Activated naive CD8-positive, alpha-beta T cell (primary cell): ENCODE measurements at regions not wholly inside any gene's neighbourhood (a gene's known extent, or its start where the extent isn't known, plus 50 kb on each side); places are given as distances from the start of the nearest gene placed in this dataset.

Experiments
- H3K27ac Mint-ChIP-seq: one replicate; pipeline ENCODE4 v1.8.0; 2021; ENCODE audit warnings: mixed read lengths
- H3K27me3 Mint-ChIP-seq: one replicate; pipeline ENCODE4 v1.8.0; 2021; ENCODE audit warnings: mixed read lengths
- H3K36me3 Mint-ChIP-seq: one replicate; pipeline ENCODE4 v1.8.0; 2021; ENCODE audit warnings: mixed read lengths
- H3K4me1 Mint-ChIP-seq: one replicate; pipeline ENCODE4 v1.8.0; 2021; ENCODE audit warnings: low read depth, mixed read lengths
- H3K4me3 Mint-ChIP-seq: one replicate; pipeline ENCODE4 v1.8.0; 2021; ENCODE audit warnings: mild to moderate bottlenecking, mixed read lengths
- H3K9me3 Mint-ChIP-seq: one replicate; pipeline ENCODE4 v1.8.0; 2021; ENCODE audit warnings: low read depth, mixed read lengths

DNA sequence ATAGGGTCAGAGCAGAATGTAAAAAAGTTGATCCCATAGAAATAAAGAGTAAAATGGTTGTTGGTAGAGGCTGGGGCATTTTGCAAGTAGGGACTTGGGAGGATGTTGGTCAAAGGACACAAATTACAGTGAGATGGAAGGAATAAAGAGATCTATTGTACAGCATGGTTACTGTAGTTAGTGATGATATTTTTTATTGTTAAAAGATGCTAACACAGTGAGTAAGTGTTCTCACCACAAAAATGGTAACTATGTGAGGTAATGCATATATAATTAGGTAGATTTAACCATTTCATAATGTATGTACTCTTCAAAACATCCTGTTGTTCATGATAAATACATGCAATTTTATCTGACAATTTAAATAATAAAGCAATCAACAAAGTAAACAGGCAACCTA, 280.7 kb upstream of the MAGI2 start:
- no peak overlapping the region for H3K4me3 Mint-ChIP-seq
- peaks cover 10% of the 10 kb centered on the region for H3K9me3 Mint-ChIP-seq
- no peaks in the 10 kb centered on the region for H3K4me1 Mint-ChIP-seq
- H3K36me3 Mint-ChIP-seq: no peaks in the 10 kb centered on the region
- no peak overlapping the region for H3K27ac Mint-ChIP-seq
- no peaks in the 10 kb centered on the region for H3K27me3 Mint-ChIP-seq

- H3K9me3 Mint-ChIP-seq: peaks cover 10% of the 10 kb centered on the region
- H3K27ac Mint-ChIP-seq: no peak overlapping the region
Measured at GRCh38 chr7:79732535-79732934, 279.1 kb upstream of the MAGI2 start.

GRCh38 chr7:79730971-79731370, 277.5 kb upstream of the MAGI2 start:
- no peaks in the 10 kb centered on the region for H3K27me3 Mint-ChIP-seq
- H3K4me3 Mint-ChIP-seq: no peak overlapping the region
- H3K4me1 Mint-ChIP-seq: no peaks in the 10 kb centered on the region
- no peak overlapping the region for H3K27ac Mint-ChIP-seq
- H3K36me3 Mint-ChIP-seq: no peaks in the 10 kb centered on the region
- H3K9me3 Mint-ChIP-seq: peaks cover 10% of the 10 kb centered on the region

More at GRCh38 chr7:79732535-79732934, 279.1 kb upstream of the MAGI2 start:
- Mint-ChIP-seq H3K4me1 (no peaks in the 10 kb centered on the region), H3K36me3 (no peaks in the 10 kb centered on the region), H3K4me3 (no peak overlapping the region), H3K27me3 (no peaks in the 10 kb centered on the region)

- Mint-ChIP-seq H3K4me1 (no peaks in the 10 kb centered on the region), H3K4me3 (no peak overlapping the region), H3K9me3 (no peaks in the 10 kb centered on the region), H3K27ac (no peak overlapping the region), H3K27me3 (peaks cover 2% of the 10 kb centered on the region), H3K36me3 (no peaks in the 10 kb centered on the region)
Measured at GRCh38 chr7:79723833-79724618, 270.6 kb upstream of the MAGI2 start.

DNA sequence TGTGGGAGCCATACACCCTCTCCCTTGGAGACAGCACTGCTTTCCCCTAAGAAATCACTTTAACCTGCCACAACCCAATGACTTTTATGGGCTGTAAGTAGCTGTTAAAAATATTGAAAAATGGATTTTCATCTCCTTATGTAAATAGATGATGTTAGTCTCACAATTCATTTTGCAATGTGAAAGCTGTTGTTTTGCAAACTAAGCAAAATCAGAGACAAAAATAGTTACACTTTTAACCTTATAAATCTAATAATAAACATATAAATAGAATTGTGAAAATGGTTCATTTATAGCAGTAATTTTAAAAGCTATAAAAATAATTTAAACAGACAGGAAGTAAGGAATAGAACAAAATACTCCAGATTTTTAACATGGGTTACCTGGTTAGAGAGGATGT, 268.8 kb upstream of the MAGI2 start:
- Mint-ChIP-seq H3K9me3 (no peaks in the 10 kb centered on the region), H3K36me3 (no peaks in the 10 kb centered on the region), H3K4me1 (no peaks in the 10 kb centered on the region), H3K4me3 (no peak overlapping the region), H3K27me3 (peaks cover 2% of the 10 kb centered on the region), H3K27ac (no peak overlapping the region)

GRCh38 chr7:79719216-79719615, 265.7 kb upstream of the MAGI2 start:
- Mint-ChIP-seq H3K9me3 (no peaks in the 10 kb centered on the region), H3K36me3 (no peaks in the 10 kb centered on the region), H3K27ac (no peak overlapping the region), H3K4me1 (no peaks in the 10 kb centered on the region), H3K27me3 (no peaks in the 10 kb centered on the region), H3K4me3 (no peak overlapping the region)

- H3K9me3 Mint-ChIP-seq: no peaks in the 10 kb centered on the region
- H3K27me3 Mint-ChIP-seq: no peaks in the 10 kb centered on the region
Measured at GRCh38 chr7:79716329-79716728, 262.9 kb upstream of the MAGI2 start.

DNA sequence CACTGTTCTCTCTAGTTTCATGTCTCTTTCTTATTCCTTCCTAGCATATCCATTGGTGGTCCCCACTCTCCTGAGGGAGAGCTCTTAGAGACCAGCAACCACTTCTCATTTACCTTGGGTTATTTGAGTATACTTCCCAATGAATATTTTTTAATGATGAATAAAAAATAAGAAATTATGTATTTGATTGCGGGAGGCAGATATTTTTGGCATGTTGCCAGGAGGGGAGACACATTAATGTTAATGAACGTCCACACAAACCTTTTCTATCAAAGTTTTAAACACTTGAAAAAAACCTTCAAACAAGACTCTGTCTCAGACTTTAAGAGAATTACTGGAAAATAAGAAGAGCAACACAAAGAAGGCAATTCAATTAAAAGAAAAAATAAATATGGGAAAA, 260.6 kb upstream of the MAGI2 start:
- no peaks in the 10 kb centered on the region for H3K36me3 Mint-ChIP-seq
- no peaks in the 10 kb centered on the region for H3K27me3 Mint-ChIP-seq
- no peaks in the 10 kb centered on the region for H3K9me3 Mint-ChIP-seq
- no peak overlapping the region for H3K4me3 Mint-ChIP-seq
- H3K4me1 Mint-ChIP-seq: no peaks in the 10 kb centered on the region
- H3K27ac Mint-ChIP-seq: no peak overlapping the region

More at GRCh38 chr7:79716329-79716728, 262.9 kb upstream of the MAGI2 start:
- Mint-ChIP-seq H3K4me3 (no peak overlapping the region), H3K36me3 (no peaks in the 10 kb centered on the region), H3K27ac (no peak overlapping the region), H3K4me1 (no peaks in the 10 kb centered on the region)

DNA sequence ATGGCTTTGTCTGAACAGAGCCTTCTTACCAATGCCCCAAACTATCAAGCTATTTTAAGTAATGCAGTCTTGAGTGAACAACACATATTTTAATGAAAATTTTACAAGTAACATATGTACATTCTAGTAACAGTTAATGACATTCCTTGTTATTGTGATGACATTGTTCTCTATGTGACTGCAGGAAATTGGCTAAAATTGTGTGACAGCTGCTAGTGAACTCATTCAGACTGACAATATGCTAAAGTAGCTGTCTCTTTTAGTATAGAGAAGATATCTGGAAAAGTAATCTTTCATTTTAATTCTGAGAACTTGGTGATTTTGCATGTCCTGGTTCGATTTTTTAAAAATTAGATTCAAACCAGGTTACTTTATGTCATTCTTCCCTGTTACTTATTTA, 259.8 kb upstream of the MAGI2 start:
- no peak overlapping the region for H3K27ac Mint-ChIP-seq
- H3K4me3 Mint-ChIP-seq: no peak overlapping the region
- H3K9me3 Mint-ChIP-seq: no peaks in the 10 kb centered on the region
- no peaks in the 10 kb centered on the region for H3K27me3 Mint-ChIP-seq
- no peaks in the 10 kb centered on the region for H3K4me1 Mint-ChIP-seq
- H3K36me3 Mint-ChIP-seq: no peaks in the 10 kb centered on the region

DNA sequence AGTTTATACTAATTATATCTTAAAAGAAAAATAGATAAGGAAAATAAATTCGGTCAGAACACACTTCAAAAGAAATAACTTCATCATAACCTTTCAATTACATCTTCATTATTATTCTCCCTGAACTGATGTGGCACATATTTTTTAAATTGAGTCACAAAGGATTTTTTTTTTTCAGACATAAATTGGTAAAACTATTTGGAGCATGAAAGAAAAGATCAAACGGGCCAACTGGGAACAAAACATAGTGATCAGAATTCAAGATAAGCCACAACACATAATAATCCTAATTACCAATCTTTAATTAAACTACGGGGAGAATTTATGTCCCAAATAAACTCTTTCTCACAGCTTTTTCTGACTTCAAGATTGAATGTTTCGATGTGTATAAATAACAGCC, 258.2 kb upstream of the MAGI2 start:
- Mint-ChIP-seq H3K4me3 (no peak overlapping the region), H3K4me1 (no peaks in the 10 kb centered on the region), H3K27ac (no peak overlapping the region), H3K27me3 (no peaks in the 10 kb centered on the region), H3K9me3 (no peaks in the 10 kb centered on the region), H3K36me3 (no peaks in the 10 kb centered on the region)

GRCh38 chr7:79709574-79710409, 256.3 kb upstream of the MAGI2 start:
- Mint-ChIP-seq H3K27ac (no peak overlapping the region), H3K27me3 (no peaks in the 10 kb centered on the region), H3K9me3 (no peaks in the 10 kb centered on the region), H3K4me3 (no peak overlapping the region), H3K4me1 (no peaks in the 10 kb centered on the region), H3K36me3 (no peaks in the 10 kb centered on the region)

GRCh38 chr7:79702116-79702515, 248.6 kb upstream of the MAGI2 start:
- Mint-ChIP-seq H3K4me1 (no peaks in the 10 kb centered on the region), H3K36me3 (no peaks in the 10 kb centered on the region), H3K27ac (no peak overlapping the region), H3K9me3 (no peaks in the 10 kb centered on the region), H3K27me3 (peaks cover 2% of the 10 kb centered on the region), H3K4me3 (no peak overlapping the region)

DNA sequence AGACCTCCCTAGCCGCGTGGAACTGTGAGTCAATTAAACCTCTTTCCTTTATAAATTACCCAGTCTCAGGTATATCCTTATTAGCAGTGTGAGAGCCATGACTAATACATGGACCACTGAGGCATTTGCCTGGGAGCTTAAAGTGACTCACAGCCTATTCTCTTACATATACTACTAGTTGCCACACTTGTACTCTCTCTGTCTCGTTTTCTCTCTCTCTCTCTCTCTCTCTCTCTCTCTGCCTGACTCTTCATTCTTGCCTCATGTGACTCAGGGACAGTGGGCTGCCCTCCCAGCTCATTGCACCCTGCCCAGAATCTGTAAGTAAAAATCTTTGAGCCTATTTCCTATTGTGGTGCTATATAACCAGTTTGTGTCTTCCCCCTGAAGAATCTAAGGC, 238.5 kb upstream of the MAGI2 start:
- Mint-ChIP-seq H3K9me3 (peaks cover 3% of the 10 kb centered on the region), H3K27ac (no peak overlapping the region), H3K4me1 (no peaks in the 10 kb centered on the region), H3K36me3 (no peaks in the 10 kb centered on the region), H3K27me3 (peaks cover 2% of the 10 kb centered on the region), H3K4me3 (no peak overlapping the region)

- no peaks in the 10 kb centered on the region for H3K36me3 Mint-ChIP-seq
- no peak overlapping the region for H3K4me3 Mint-ChIP-seq
- H3K27me3 Mint-ChIP-seq: peaks cover 2% of the 10 kb centered on the region
- H3K4me1 Mint-ChIP-seq: no peaks in the 10 kb centered on the region
- no peak overlapping the region for H3K27ac Mint-ChIP-seq
- H3K9me3 Mint-ChIP-seq: peaks cover 3% of the 10 kb centered on the region
Measured at GRCh38 chr7:79691074-79691473, 237.6 kb upstream of the MAGI2 start.

GRCh38 chr7:79684384-79684783, 230.9 kb upstream of the MAGI2 start:
- Mint-ChIP-seq H3K36me3 (no peaks in the 10 kb centered on the region), H3K27me3 (peaks cover 3% of the 10 kb centered on the region), H3K27ac (no peak overlapping the region), H3K4me1 (no peaks in the 10 kb centered on the region), H3K9me3 (no peaks in the 10 kb centered on the region), H3K4me3 (no peak overlapping the region)
